ENCODE measurements at regions not wholly inside any gene's neighbourhood (a gene's known extent, or its start where the extent isn't known, plus 50 kb on each side); places are given as distances from the start of the nearest gene placed in this dataset.
A peak's percentile ranks its signal among the peaks of the same experiment; 100 is the strongest.

GRCh38 chr17:13922885-13923284 is 146.4 kb upstream of the COX10 start:
- TF ChIP-seq ZNF671 (CRISPR knock-in tag; IDR thresholded peaks at IDR 0.05), result no peak
- TF ChIP-seq, protein P1, sequence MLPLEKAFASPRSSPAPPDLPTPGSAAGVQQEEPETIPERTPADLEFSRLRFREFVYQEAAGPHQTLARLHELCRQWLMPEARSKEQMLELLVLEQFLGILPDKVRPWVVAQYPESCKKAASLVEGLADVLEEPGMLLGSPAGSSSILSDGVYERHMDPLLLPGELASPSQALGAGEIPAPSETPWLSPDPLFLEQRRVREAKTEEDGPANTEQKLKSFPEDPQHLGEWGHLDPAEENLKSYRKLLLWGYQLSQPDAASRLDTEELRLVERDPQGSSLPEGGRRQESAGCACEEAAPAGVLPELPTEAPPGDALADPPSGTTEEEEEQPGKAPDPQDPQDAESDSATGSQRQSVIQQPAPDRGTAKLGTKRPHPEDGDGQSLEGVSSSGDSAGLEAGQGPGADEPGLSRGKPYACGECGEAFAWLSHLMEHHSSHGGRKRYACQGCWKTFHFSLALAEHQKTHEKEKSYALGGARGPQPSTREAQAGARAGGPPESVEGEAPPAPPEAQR (CRISPR knock-in tag; IDR thresholded peaks at IDR 0.05), result no peak
- no peak for TF ChIP-seq IRF2 (CRISPR knock-in tag; IDR thresholded peaks at IDR 0.05; ENCODE audit: borderline replicate concordance, low read depth)
- no peak for TF ChIP-seq NR3C1 (CRISPR knock-in tag; conservative IDR thresholded peaks at IDR 0.05; ENCODE audit: low read depth)
- TF ChIP-seq ZNF121 (CRISPR knock-in tag; IDR thresholded peaks at IDR 0.05), result no peak
- TF ChIP-seq SP1 (CRISPR knock-in tag; conservative IDR thresholded peaks at IDR 0.05), result no peak
- no peak for TF ChIP-seq NR1H2 (CRISPR knock-in tag; IDR thresholded peaks at IDR 0.05)
- no peak for TF ChIP-seq FOXJ3 (CRISPR knock-in tag; IDR thresholded peaks at IDR 0.05; ENCODE audit: borderline replicate concordance)
- TF ChIP-seq, protein P2, sequence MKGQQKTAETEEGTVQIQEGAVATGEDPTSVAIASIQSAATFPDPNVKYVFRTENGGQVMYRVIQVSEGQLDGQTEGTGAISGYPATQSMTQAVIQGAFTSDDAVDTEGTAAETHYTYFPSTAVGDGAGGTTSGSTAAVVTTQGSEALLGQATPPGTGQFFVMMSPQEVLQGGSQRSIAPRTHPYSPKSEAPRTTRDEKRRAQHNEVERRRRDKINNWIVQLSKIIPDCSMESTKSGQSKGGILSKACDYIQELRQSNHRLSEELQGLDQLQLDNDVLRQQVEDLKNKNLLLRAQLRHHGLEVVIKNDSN (CRISPR knock-in tag; IDR thresholded peaks at IDR 0.05), result no peak
- no peak for TF ChIP-seq ATF3 (CRISPR knock-in tag; conservative IDR thresholded peaks at IDR 0.05)
- no peak for TF ChIP-seq SMAD4 (CRISPR knock-in tag; IDR thresholded peaks at IDR 0.05)
- TF ChIP-seq ELF4 (CRISPR knock-in tag; IDR thresholded peaks at IDR 0.05; ENCODE audit: low read depth), result no peak
- no peak for TF ChIP-seq ZMAT4 (CRISPR knock-in tag; IDR thresholded peaks at IDR 0.05)
- no peak for TF ChIP-seq JUN (CRISPR knock-in tag; IDR thresholded peaks at IDR 0.05)
- TF ChIP-seq FOXP4 (CRISPR knock-in tag; IDR thresholded peaks at IDR 0.05), result no peak
- TF ChIP-seq, protein P3, sequence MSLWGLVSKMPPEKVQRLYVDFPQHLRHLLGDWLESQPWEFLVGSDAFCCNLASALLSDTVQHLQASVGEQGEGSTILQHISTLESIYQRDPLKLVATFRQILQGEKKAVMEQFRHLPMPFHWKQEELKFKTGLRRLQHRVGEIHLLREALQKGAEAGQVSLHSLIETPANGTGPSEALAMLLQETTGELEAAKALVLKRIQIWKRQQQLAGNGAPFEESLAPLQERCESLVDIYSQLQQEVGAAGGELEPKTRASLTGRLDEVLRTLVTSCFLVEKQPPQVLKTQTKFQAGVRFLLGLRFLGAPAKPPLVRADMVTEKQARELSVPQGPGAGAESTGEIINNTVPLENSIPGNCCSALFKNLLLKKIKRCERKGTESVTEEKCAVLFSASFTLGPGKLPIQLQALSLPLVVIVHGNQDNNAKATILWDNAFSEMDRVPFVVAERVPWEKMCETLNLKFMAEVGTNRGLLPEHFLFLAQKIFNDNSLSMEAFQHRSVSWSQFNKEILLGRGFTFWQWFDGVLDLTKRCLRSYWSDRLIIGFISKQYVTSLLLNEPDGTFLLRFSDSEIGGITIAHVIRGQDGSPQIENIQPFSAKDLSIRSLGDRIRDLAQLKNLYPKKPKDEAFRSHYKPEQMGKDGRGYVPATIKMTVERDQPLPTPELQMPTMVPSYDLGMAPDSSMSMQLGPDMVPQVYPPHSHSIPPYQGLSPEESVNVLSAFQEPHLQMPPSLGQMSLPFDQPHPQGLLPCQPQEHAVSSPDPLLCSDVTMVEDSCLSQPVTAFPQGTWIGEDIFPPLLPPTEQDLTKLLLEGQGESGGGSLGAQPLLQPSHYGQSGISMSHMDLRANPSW (CRISPR knock-in tag; conservative IDR thresholded peaks at IDR 0.05; ENCODE audit: low read depth), result no peak
- no peak for TF ChIP-seq TCF7 (CRISPR knock-in tag; IDR thresholded peaks at IDR 0.05; ENCODE audit: low read depth)
- TF ChIP-seq, protein P4, sequence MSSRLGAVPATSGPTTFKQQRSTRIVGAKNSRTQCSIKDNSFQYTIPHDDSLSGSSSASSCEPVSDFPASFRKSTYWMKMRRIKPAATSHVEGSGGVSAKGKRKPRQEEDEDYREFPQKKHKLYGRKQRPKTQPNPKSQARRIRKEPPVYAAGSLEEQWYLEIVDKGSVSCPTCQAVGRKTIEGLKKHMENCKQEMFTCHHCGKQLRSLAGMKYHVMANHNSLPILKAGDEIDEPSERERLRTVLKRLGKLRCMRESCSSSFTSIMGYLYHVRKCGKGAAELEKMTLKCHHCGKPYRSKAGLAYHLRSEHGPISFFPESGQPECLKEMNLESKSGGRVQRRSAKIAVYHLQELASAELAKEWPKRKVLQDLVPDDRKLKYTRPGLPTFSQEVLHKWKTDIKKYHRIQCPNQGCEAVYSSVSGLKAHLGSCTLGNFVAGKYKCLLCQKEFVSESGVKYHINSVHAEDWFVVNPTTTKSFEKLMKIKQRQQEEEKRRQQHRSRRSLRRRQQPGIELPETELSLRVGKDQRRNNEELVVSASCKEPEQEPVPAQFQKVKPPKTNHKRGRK (CRISPR knock-in tag; IDR thresholded peaks at IDR 0.05; ENCODE audit: borderline replicate concordance), result no peak
- TF ChIP-seq, protein P5, sequence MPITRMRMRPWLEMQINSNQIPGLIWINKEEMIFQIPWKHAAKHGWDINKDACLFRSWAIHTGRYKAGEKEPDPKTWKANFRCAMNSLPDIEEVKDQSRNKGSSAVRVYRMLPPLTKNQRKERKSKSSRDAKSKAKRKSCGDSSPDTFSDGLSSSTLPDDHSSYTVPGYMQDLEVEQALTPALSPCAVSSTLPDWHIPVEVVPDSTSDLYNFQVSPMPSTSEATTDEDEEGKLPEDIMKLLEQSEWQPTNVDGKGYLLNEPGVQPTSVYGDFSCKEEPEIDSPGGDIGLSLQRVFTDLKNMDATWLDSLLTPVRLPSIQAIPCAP (CRISPR knock-in tag; IDR thresholded peaks at IDR 0.05), result no peak
- no peak for TF ChIP-seq ZNF281 (CRISPR knock-in tag; IDR thresholded peaks at IDR 0.05)
- Mint-ChIP-seq H3K36me3 (no peaks in the 10 kb centered on the region), H3K9me3 (peaks cover 7% of the 10 kb centered on the region; the same call in 1 of the 2 replicates), H3K27ac (peak overlapping the region; percentile 3), H3K27me3 (ENCODE audit: low read depth) (no peaks in the 10 kb centered on the region), H3K4me3 (no peak overlapping the region), H3K4me1 (peaks cover 18% of the 10 kb centered on the region)
- no peak for DNase-seq (ENCODE audit: low spot score)
- ChIA-PET POLR2A (no interaction called here), CTCF (no interaction called here)
- ATAC-seq, result no peak; the same call in 1 of the 2 replicates

Measured in WTC11 (cell line).